Upper lobe of left lung (tissue), 6 donors: ENCODE measurements at regions not wholly inside any gene's neighbourhood (a gene's known extent, or its start where the extent isn't known, plus 50 kb on each side); places are given as distances from the start of the nearest gene placed in this dataset.

ENCODE experiments used
- ATAC-seq, 2 donors: fragments of 200-7000 bp; cut with Tn5 transposase; one replicate each; pipeline ENCODE4 v1.9.1; 2022; ENCODE audit warnings: mild to moderate bottlenecking in 2 of 2, moderate library complexity in 2 of 2; ENCODE audit not compliant: low FRiP score in 2 of 2
- DNase-seq, 2 donors: peaks; one replicate each; pipeline ENCODE4 v3.0.0-alpha.2; 2019 to 2020
- H3K27ac ChIP-seq, 4 donors: fragments of 200-600 bp; sonication (generic); one replicate each; pipeline ENCODE4 v1.5.1; 2016 to 2019
- H3K27me3 ChIP-seq, 4 donors: fragments of 200-600 bp; sonication (generic); one replicate each; pipeline ENCODE4 v1.5.1; 2017 to 2019
- H3K36me3 ChIP-seq, 4 donors: fragments of 200-600 bp; sonication (generic); one replicate each; pipeline ENCODE4 v1.5.1; 2016 to 2019
- H3K4me1 ChIP-seq, 4 donors: fragments of 200-600 bp; sonication (generic); one replicate each; pipeline ENCODE4 v1.5.1; 2018 to 2019
- H3K4me3 ChIP-seq, 4 donors: fragments of 200-600 bp; sonication (generic); one replicate each; pipeline ENCODE4 v1.5.1; 2017 to 2019; ENCODE audit warnings: mild to moderate bottlenecking in 2 of 4, moderate library complexity in 1 of 4
- H3K9me3 ChIP-seq, 4 donors: fragments of 200-600 bp; sonication (generic); one replicate each; pipeline ENCODE4 v1.5.1; 2018 to 2019
- CTCF ChIP-seq, 6 experiments: fragments of 450-650 bp in 4 of 6; fragments of 200-600 bp in 2 of 6; sonication (generic) in 2 of 6; IDR thresholded peaks; one replicate each; pipeline ENCODE4 v1.5.1; 2016 to 2019; ENCODE audit warnings: antibody characterized with exemption in 6 of 6
- EP300 ChIP-seq, 4 donors: sonication (generic); formaldehyde crosslinking; IDR thresholded peaks; one replicate each; pipeline ENCODE4 v1.5.1; 2017; ENCODE audit warnings: antibody characterized with exemption in 4 of 4, control low read depth in 2 of 4
- POLR2A ChIP-seq, 4 donors: fragments of 450-650 bp; IDR thresholded peaks; one replicate each; pipeline ENCODE4 v1.5.1; 2016 to 2017; ENCODE audit warnings: antibody characterized with exemption in 4 of 4, mild to moderate bottlenecking in 2 of 4
- POLR2AphosphoS5 ChIP-seq, 2 donors: sonication (generic); formaldehyde crosslinking; IDR thresholded peaks; one replicate each; pipeline ENCODE4 v1.5.1; 2017; ENCODE audit warnings: antibody characterized with exemption in 2 of 2
- WGBS, 2 donors: methylation state at CpG; one replicate each; pipeline ENCODE4 v1.1.5; 2017 to 2018; 5-methylcytosine and 5-hydroxymethylcytosine counted together
- donor health status: DM: no; HTN: no; CAD: no; lungs with moderate emphysema.
- donor health status: DM: no; HTN: yes; CAD: no; lungs with severe emphysema.

GRCh38 chr3:194081826-194082225 lies 54.1 kb upstream of the HES1 start:
- Histone ChIP-seq H3K9me3 (no peaks in the 10 kb centered on the region), H3K27ac (no peak overlapping the region), H3K4me1 (peaks cover 5 to 13% (median 10%) of the 10 kb centered on the region in 4 donors), H3K27me3 (no peaks in the 10 kb centered on the region), H3K4me3 (no peak overlapping the region), H3K36me3 (no peaks in the 10 kb centered on the region)
- WGBS, 2 donors, result 93 to 97% methylated on average over 5 of the region's 5 CpGs
- DNase-seq (no peak), ATAC-seq (no peak)
- TF ChIP-seq POLR2A (IDR thresholded peaks at IDR 0.05), result no peak

GRCh38 chr3:194082743-194083636 lies 53.0 kb upstream of the HES1 start:
- DNase-seq (peak in 1 of 2 donors; percentile 58), ATAC-seq (peak; percentile 16 to 65)
- H3K27ac ChIP-seq, result no peak overlapping the region
- no peaks in the 10 kb centered on the region for H3K36me3 ChIP-seq
- peaks cover 5 to 13% (median 10%) of the 10 kb centered on the region in 4 donors for H3K4me1 ChIP-seq
- H3K9me3 ChIP-seq, result no peaks in the 10 kb centered on the region
- no peak for TF ChIP-seq POLR2AphosphoS5 (IDR thresholded peaks at IDR 0.05)
- no peak for TF ChIP-seq EP300 (IDR thresholded peaks at IDR 0.05)
- TF ChIP-seq CTCF (IDR thresholded peaks at IDR 0.05), result no peak
- no peak for TF ChIP-seq POLR2A (IDR thresholded peaks at IDR 0.05)
- 60 to 74% methylated on average over 15 to 18 of the region's 18 CpGs for WGBS, 2 donors
- no peak overlapping the region for H3K4me3 ChIP-seq
- H3K27me3 ChIP-seq, result no peaks in the 10 kb centered on the region

GRCh38 chr3:194083637-194084224 lies 52.2 kb upstream of the HES1 start:
- no peak for DNase-seq
- no peaks in the 10 kb centered on the region for H3K36me3 ChIP-seq
- H3K4me3 ChIP-seq, result no peak overlapping the region
- no peak overlapping the region for H3K27ac ChIP-seq
- no peaks in the 10 kb centered on the region for H3K9me3 ChIP-seq
- WGBS, 2 donors, result 80 to 88% methylated on average over 5 to 6 of the region's 6 CpGs
- no peaks in the 10 kb centered on the region for H3K27me3 ChIP-seq
- no peak for ATAC-seq
- peaks cover 5 to 15% (median 11%) of the 10 kb centered on the region in 4 donors for H3K4me1 ChIP-seq
- no peak for TF ChIP-seq POLR2A (IDR thresholded peaks at IDR 0.05)
- TF ChIP-seq CTCF (IDR thresholded peaks at IDR 0.05), result no peak
- no peak for TF ChIP-seq EP300 (IDR thresholded peaks at IDR 0.05)
- no peak for TF ChIP-seq POLR2AphosphoS5 (IDR thresholded peaks at IDR 0.05)

- TF ChIP-seq POLR2AphosphoS5 (IDR thresholded peaks at IDR 0.05) (no peak), CTCF (IDR thresholded peaks at IDR 0.05) (no peak), EP300 (IDR thresholded peaks at IDR 0.05) (no peak), POLR2A (IDR thresholded peaks at IDR 0.05) (no peak)
- 79 to 82% methylated on average over 4 to 5 of the region's 5 CpGs for WGBS, 2 donors
- no peak overlapping the region for H3K27ac ChIP-seq
Observed at GRCh38 chr3:194084284-194084683, 51.7 kb upstream of the HES1 start.

More at GRCh38 chr3:194084284-194084683, 51.7 kb upstream of the HES1 start:
- ATAC-seq, result no peak
- H3K4me1 ChIP-seq, result peaks cover 8 to 21% (median 16%) of the 10 kb centered on the region in 4 donors
- H3K4me3 ChIP-seq, result no peak overlapping the region
- no peaks in the 10 kb centered on the region for H3K9me3 ChIP-seq
- no peaks in the 10 kb centered on the region for H3K36me3 ChIP-seq
- H3K27me3 ChIP-seq, result no peaks in the 10 kb centered on the region
- DNase-seq, result no peak
